ENCODE measurements at regions not wholly inside any gene's neighbourhood (a gene's known extent, or its start where the extent isn't known, plus 50 kb on each side); places are given as distances from the start of the nearest gene placed in this dataset.

GRCh38 chr15:85277847-85278370, 102.5 kb upstream of the AKAP13 start:
- in situ Hi-C loops (cut with MboI; ENCODE audit: low pct_unique_long_range_greater_than_20kb, low sequenced_read_pairs, unreplicated experiment), result loop anchor here (25.0 kb wide), 1 partner anchor 559 kb away; no protein-coding TSS in a partner anchor
- TF ChIP-seq CTCF (IDR thresholded peaks at IDR 0.05; ENCODE audit: extremely low read depth, insufficient read depth, missing control alignments), result no peak
- no peak for DNase-seq (ENCODE audit: low spot score)

- peak; percentile 57 for DNase-seq (ENCODE audit: low spot score)
- no peak for TF ChIP-seq CTCF (IDR thresholded peaks at IDR 0.05; ENCODE audit: extremely low read depth, insufficient read depth, missing control alignments)
- in situ Hi-C loops (cut with MboI; ENCODE audit: low pct_unique_long_range_greater_than_20kb, low sequenced_read_pairs, unreplicated experiment), result loop anchor here (25.0 kb wide), 1 partner anchor 557 kb away; no protein-coding TSS in a partner anchor
Observed at GRCh38 chr15:85280203-85280602, 100.2 kb upstream of the AKAP13 start.

- DNase-seq (ENCODE audit: low spot score), result no peak
- in situ Hi-C loops (cut with MboI; ENCODE audit: low pct_unique_long_range_greater_than_20kb, low sequenced_read_pairs, unreplicated experiment), result loop anchor here (25.0 kb wide), 1 partner anchor 556 kb away; no protein-coding TSS in a partner anchor
- no peak for TF ChIP-seq CTCF (IDR thresholded peaks at IDR 0.05; ENCODE audit: extremely low read depth, insufficient read depth, missing control alignments)
Observed at GRCh38 chr15:85281293-85281882, 99.0 kb upstream of the AKAP13 start.

- no peak for DNase-seq (ENCODE audit: low spot score)
- in situ Hi-C loops (cut with MboI; ENCODE audit: low pct_unique_long_range_greater_than_20kb, low sequenced_read_pairs, unreplicated experiment), result loop anchor here (25.0 kb wide), 1 partner anchor 555 kb away; no protein-coding TSS in a partner anchor
- TF ChIP-seq CTCF (IDR thresholded peaks at IDR 0.05; ENCODE audit: extremely low read depth, insufficient read depth, missing control alignments), result no peak
Observed at GRCh38 chr15:85282504-85283115, 97.8 kb upstream of the AKAP13 start.

- in situ Hi-C loops (cut with MboI; ENCODE audit: low pct_unique_long_range_greater_than_20kb, low sequenced_read_pairs, unreplicated experiment), result loop anchor here (25.0 kb wide), 1 partner anchor 553 kb away; no protein-coding TSS in a partner anchor
- peak; percentile 31 for DNase-seq (ENCODE audit: low spot score)
- peak; percentile 28 for TF ChIP-seq CTCF (IDR thresholded peaks at IDR 0.05; ENCODE audit: extremely low read depth, insufficient read depth, missing control alignments)
Observed at GRCh38 chr15:85283815-85284214, 96.6 kb upstream of the AKAP13 start.

GRCh38 chr15:85284497-85284896, 95.9 kb upstream of the AKAP13 start:
- DNase-seq (ENCODE audit: low spot score), result peak; percentile 42
- TF ChIP-seq CTCF (IDR thresholded peaks at IDR 0.05; ENCODE audit: extremely low read depth, insufficient read depth, missing control alignments), result no peak
- in situ Hi-C loops (cut with MboI; ENCODE audit: low pct_unique_long_range_greater_than_20kb, low sequenced_read_pairs, unreplicated experiment), result loop anchor here (25.0 kb wide), 1 partner anchor 553 kb away; no protein-coding TSS in a partner anchor

Data from GM13977 (cell line).